SHP77 treated with DMSO at 0.1 percent for 48 hours (cell line): ENCODE measurements at regions not wholly inside any gene's neighbourhood (a gene's known extent, or its start where the extent isn't known, plus 50 kb on each side); places are given as distances from the start of the nearest gene placed in this dataset.

Experiments used
- DNase-seq: peaks from one replicate; lab custom pipeline; 2025; lab: John Stamatoyannopoulos, UW

DNA sequence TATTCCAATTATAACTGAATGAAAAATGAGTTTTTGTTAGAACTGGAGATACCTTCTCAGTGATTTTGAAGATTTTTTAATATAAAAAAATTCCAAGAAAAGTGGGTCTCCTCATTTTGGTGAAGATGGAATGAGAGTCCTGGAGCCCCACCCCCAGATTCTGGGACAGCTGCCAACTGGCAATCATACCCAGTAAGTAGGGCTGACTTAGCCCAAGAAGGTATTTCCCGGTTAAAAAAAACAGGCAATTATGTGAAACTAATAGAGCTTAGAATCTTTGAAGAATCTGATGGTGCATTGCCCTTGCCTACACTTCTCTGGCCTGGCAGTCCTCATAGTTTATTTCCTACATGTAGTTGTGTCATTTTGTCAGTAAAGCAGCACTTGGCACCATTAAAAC lies 52.8 kb upstream of the VWDE start:
- no peak for DNase-seq

DNA sequence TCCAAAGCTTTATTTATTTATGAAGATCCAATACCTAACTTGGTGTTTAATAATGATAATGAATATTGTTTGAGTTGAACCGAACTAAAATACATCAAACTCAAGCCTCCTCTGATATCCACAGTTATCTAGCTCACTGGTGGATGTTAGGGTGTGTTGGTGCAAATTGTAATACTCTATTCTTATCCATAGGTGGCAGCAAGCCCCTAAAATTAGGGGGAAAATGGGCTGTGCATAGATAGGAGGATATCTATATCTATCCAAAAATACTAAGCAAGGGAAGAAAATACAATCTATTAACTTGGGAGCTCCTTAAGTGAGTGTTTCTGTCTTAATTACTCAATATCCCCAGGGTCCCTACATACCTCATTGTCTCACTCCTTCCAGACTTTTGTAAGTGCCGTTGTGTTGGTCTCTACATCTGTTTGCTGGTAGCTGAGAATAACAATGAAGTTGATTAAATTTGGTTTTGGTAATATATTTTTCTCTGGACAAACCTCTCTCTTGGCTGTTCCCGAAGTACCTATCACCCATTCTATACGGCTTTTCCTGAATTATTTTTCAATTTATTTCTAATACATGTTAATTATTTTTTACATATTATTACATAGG lies 55.0 kb upstream of the VWDE start:
- peak; percentile 77 for DNase-seq

- DNase-seq = no peak
Measured at GRCh38 chr7:12467837-12468236, 64.2 kb upstream of the VWDE start.

GRCh38 chr7:12469568-12469967 lies 65.9 kb upstream of the VWDE start:
- DNase-seq = no peak

- no peak for DNase-seq
Measured at GRCh38 chr7:12470930-12471329, 67.3 kb upstream of the VWDE start.

DNA sequence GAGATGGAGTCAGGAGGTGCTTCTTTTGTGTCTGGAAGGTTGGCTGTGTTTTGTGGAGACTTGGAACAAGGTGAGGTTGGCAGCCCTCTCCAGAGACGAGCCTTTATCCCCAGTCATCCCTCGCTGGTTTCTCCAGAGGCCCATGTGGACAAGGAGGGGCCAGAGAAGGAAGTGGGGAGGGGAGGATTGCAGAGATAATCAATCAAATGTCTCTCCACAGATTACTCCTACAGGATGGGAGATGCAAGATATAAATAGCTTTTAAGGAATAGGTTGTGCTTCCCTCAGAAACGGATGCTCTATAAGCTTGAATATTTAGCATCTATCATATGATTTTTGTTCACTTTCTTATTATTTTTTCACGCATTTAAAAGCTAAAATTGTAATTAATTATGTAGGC lies 70.4 kb upstream of the VWDE start:
- DNase-seq = no peak

- DNase-seq = peak; percentile 59
Measured at GRCh38 chr7:12475362-12476063, 71.8 kb upstream of the VWDE start.

GRCh38 chr7:12477620-12478019 lies 74.0 kb upstream of the VWDE start:
- no peak for DNase-seq

- DNase-seq = no peak
Measured at GRCh38 chr7:12481722-12482121, 78.1 kb upstream of the VWDE start.

GRCh38 chr7:12485845-12486244 lies 82.2 kb upstream of the VWDE start:
- no peak for DNase-seq

GRCh38 chr7:12488341-12488740 lies 82.2 kb upstream of the SCIN start:
- no peak for DNase-seq

DNA sequence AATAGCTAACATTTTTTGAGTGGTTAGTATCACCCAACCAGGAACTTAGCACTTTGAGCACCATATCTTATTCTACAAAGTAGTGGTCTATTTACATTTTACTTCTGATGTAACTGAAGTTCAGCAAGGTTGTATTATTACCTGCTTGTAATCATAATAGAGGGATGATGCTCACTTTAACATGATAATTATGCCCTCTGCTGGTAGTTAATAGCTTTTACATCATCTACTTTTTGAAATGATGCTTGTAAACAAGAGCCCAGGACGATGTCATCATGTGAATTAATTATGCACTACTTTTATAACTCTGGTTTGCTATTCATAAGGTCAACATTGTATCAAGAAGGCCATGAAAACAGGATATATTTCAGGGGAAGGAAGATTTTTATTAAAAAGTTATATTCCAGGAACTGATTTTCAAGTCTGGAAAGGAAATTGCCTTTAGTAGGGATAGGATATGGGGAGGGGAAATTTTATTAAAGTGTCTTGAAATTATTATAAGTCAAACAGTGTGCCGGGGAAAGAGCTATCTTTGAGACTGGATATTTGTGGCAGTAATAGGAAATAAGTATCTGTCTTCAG lies 80.3 kb upstream of the SCIN start:
- peak; percentile 79 for DNase-seq

- no peak for DNase-seq
Measured at GRCh38 chr7:12490940-12491339, 79.6 kb upstream of the SCIN start.

GRCh38 chr7:12491526-12491925 lies 79.0 kb upstream of the SCIN start:
- no peak for DNase-seq

DNA sequence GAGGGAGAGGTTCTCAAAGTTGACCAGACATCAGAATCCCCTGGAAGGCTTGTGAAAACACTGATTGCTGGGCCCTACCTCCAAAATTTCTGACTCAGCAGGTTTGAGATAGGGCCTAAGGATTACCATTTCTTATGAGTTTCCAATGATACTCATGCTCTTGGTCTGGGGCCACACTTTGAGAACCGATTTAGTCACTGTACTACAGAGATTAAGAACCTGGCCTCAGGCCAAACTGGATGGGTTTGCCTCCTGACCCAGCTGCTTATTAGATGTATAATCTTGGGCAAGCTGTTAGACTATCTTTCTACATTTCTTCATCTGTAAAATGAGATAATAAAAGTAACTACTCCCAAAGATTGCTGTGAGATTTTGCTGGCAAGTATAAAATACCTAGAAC lies 77.1 kb upstream of the SCIN start:
- DNase-seq = no peak

DNA sequence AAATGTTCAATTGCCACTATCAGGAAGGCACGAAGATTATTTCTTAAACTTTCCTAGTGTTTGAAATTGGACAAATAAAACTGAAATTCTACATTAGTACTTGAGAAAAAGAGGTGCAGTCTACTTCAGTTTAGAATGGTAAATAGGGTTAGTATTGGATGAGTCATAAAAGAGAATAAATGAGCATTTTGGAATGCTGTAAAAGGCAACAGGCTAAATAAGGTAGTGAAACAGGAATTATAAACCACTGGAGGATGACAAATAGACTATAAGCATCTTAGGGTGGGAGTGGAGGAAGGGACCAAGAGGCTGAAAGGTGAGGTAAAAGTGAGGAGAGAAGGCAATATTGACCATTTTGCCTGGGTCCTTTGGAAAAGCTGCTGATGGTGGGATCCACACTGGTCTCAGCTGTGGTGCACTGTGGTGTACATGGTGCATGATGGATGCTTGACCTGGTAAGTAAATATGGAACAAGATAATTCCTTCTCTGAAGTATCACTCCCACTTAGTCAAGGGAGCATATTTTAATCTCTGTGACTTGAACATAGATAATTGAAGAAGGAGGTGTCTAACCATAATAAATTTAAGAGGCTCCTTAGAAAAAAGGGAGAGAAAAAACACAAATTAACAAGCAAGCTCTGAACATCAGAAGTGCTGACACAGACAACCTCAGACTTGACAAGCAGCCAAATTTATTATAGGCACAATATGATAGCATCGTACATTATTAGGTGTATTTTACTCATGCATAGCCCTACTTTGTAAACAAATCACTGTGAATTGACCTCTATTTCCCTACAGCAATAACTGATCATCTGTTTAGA lies 76.4 kb upstream of the SCIN start:
- DNase-seq = no peak

GRCh38 chr7:12494687-12495024 lies 75.9 kb upstream of the SCIN start:
- DNase-seq = no peak

GRCh38 chr7:12496901-12497674 lies 73.4 kb upstream of the SCIN start:
- peak; percentile 78 for DNase-seq

- no peak for DNase-seq
Measured at GRCh38 chr7:12504149-12504548, 66.4 kb upstream of the SCIN start.

- no peak for DNase-seq
Measured at GRCh38 chr7:12508005-12508404, 62.5 kb upstream of the SCIN start.

- no peak for DNase-seq
Measured at GRCh38 chr7:12508554-12508953, 62.0 kb upstream of the SCIN start.

GRCh38 chr7:12517451-12517850 lies 53.1 kb upstream of the SCIN start:
- no peak for DNase-seq
